ENCODE measurements at regions not wholly inside any gene's neighbourhood (a gene's known extent, or its start where the extent isn't known, plus 50 kb on each side); places are given as distances from the start of the nearest gene placed in this dataset.

- no peak overlapping the region for H3K4me3 Mint-ChIP-seq
- POLR2A ChIA-PET: no interaction called here
- no peak for TF ChIP-seq CTCF (IDR thresholded peaks at IDR 0.05)
- H3K27me3 Mint-ChIP-seq: peaks cover 18% of the 10 kb centered on the region
- intact Hi-C loops (cut with micrococcal nuclease): no loop called here
- DNase-seq: no peak
- H3K27ac Mint-ChIP-seq: no peak overlapping the region
- CTCF ChIA-PET: no interaction called here
- peaks cover 2% of the 10 kb centered on the region for H3K4me1 Mint-ChIP-seq (ENCODE audit: low read depth)
- peaks cover 3% of the 10 kb centered on the region for H3K9me3 Mint-ChIP-seq
- no peaks in the 10 kb centered on the region for H3K36me3 Mint-ChIP-seq (ENCODE audit: low read depth)
- ATAC-seq: no peak
These were observed 66.1 kb downstream of the GJD2 start for GRCh38 chr15:34688699-34689098.

- no peaks in the 10 kb centered on the region for H3K4me1 Mint-ChIP-seq (ENCODE audit: low read depth)
- no peak for DNase-seq
- CTCF ChIA-PET: no interaction called here
- POLR2A ChIA-PET: no interaction called here
- peaks cover 3% of the 10 kb centered on the region for H3K9me3 Mint-ChIP-seq
- H3K4me3 Mint-ChIP-seq: no peak overlapping the region
- no peak overlapping the region for H3K27ac Mint-ChIP-seq
- ATAC-seq: no peak
- TF ChIP-seq CTCF (IDR thresholded peaks at IDR 0.05): no peak
- H3K27me3 Mint-ChIP-seq: peaks cover 13% of the 10 kb centered on the region
- H3K36me3 Mint-ChIP-seq (ENCODE audit: low read depth): no peaks in the 10 kb centered on the region
- intact Hi-C loops (cut with micrococcal nuclease): no loop called here
These were observed 70.4 kb downstream of the GJD2 start for GRCh38 chr15:34684351-34684750.

- Mint-ChIP-seq H3K27me3 (peaks cover 13% of the 10 kb centered on the region), H3K27ac (no peak overlapping the region), H3K4me3 (no peak overlapping the region), H3K4me1 (ENCODE audit: low read depth) (no peaks in the 10 kb centered on the region), H3K9me3 (no peaks in the 10 kb centered on the region), H3K36me3 (ENCODE audit: low read depth) (no peaks in the 10 kb centered on the region)
- intact Hi-C loops (cut with micrococcal nuclease): no loop called here
- no peak for DNase-seq
- no peak for ATAC-seq
- no peak for TF ChIP-seq CTCF (IDR thresholded peaks at IDR 0.05)
- CTCF ChIA-PET: no interaction called here
- POLR2A ChIA-PET: no interaction called here
These were observed 72.1 kb downstream of the GJD2 start for GRCh38 chr15:34682674-34683073.

GRCh38 chr15:34679291-34679690 lies 75.5 kb downstream of the GJD2 start:
- ChIA-PET CTCF (no interaction called here), POLR2A (no interaction called here)
- H3K36me3 Mint-ChIP-seq (ENCODE audit: low read depth): no peaks in the 10 kb centered on the region
- DNase-seq (no peak), ATAC-seq (no peak)
- H3K9me3 Mint-ChIP-seq: no peaks in the 10 kb centered on the region
- H3K27me3 Mint-ChIP-seq: peaks cover 6% of the 10 kb centered on the region
- no peak overlapping the region for H3K4me3 Mint-ChIP-seq
- no peak overlapping the region for H3K27ac Mint-ChIP-seq
- intact Hi-C loops (cut with micrococcal nuclease): no loop called here
- H3K4me1 Mint-ChIP-seq (ENCODE audit: low read depth): no peaks in the 10 kb centered on the region
- TF ChIP-seq CTCF (IDR thresholded peaks at IDR 0.05): no peak

GRCh38 chr15:34673241-34673640 lies 81.6 kb downstream of the GJD2 start:
- intact Hi-C loops (cut with micrococcal nuclease): no loop called here
- no peaks in the 10 kb centered on the region for H3K9me3 Mint-ChIP-seq
- CTCF ChIA-PET: no interaction called here
- no peak overlapping the region for H3K4me3 Mint-ChIP-seq
- ATAC-seq (no peak), DNase-seq (no peak)
- POLR2A ChIA-PET: no interaction called here
- no peak for TF ChIP-seq CTCF (IDR thresholded peaks at IDR 0.05)
- peaks cover 18% of the 10 kb centered on the region for H3K27me3 Mint-ChIP-seq
- H3K4me1 Mint-ChIP-seq (ENCODE audit: low read depth): no peaks in the 10 kb centered on the region
- no peak overlapping the region for H3K27ac Mint-ChIP-seq
- H3K36me3 Mint-ChIP-seq (ENCODE audit: low read depth): no peaks in the 10 kb centered on the region
